Panc1 (cell line): ENCODE measurements at regions not wholly inside any gene's neighbourhood (a gene's known extent, or its start where the extent isn't known, plus 50 kb on each side); places are given as distances from the start of the nearest gene placed in this dataset.

ENCODE experiments used
- ATAC-seq: fragments of 200-7000 bp; cut with Tn5 transposase; 2 replicates; pipeline ENCODE4 v1.9.1; 2020; ENCODE audit warnings: mild to moderate bottlenecking, moderate library complexity
- BruUV-seq: library from RNA; stranded (reverse); fragments of 400-500 nt; replicated peaks from 2 replicates; lab custom pipeline; 2021; lab: Mats Ljungman, UMichigan
- CTCF ChIA-PET: fragments of 300-600 bp; sonication (Branson Sonifier 250); formaldehyde crosslinking; loops from one replicate; lab custom pipeline; 2022; ENCODE audit warnings: antibody characterized with exemption; lab: Charles Lee
- POLR2A ChIA-PET: fragments of 300-600 bp; sonication (Branson Sonifier 250); formaldehyde crosslinking; loops from one replicate; lab custom pipeline; 2022; ENCODE audit warnings: antibody characterized with exemption; lab: Charles Lee
- DNase-seq: peaks from one replicate; pipeline ENCODE4 v3.0.0-alpha.2; 2010; ENCODE audit warnings: low read depth, low spot score
- H3K27ac ChIP-seq: 2 replicates; pipeline ENCODE4 v1.5.1; 2011; ENCODE audit warnings: mild to moderate bottlenecking, low read length, inconsistent platforms
- H3K27me3 ChIP-seq: fragments of 200-500 bp; sonication (Bioruptor generic); 2 replicates; pipeline ENCODE4 v1.6.0; 2014; ENCODE audit warnings: low read length, inconsistent platforms; ENCODE audit not compliant: control insufficient read depth, insufficient read depth
- H3K36me3 ChIP-seq: fragments of 200-500 bp; sonication (Bioruptor generic); 2 replicates; pipeline ENCODE4 v1.5.1; 2014; ENCODE audit warnings: inconsistent platforms, mild to moderate bottlenecking, low read length, moderate library complexity; ENCODE audit not compliant: control insufficient read depth, insufficient read depth
- H3K4me1 ChIP-seq: 2 replicates; pipeline ENCODE4 v1.5.1; 2011; ENCODE audit warnings: inconsistent platforms, mild to moderate bottlenecking, low read length, moderate library complexity; ENCODE audit not compliant: control insufficient read depth, insufficient read depth
- H3K4me3 ChIP-seq, 2 experiments: 2 replicates each; pipeline ENCODE4 v1.5.1; 2011 to 2012; ENCODE audit warnings: low read depth in 2 of 2, low read length in 2 of 2, mild to moderate bottlenecking in 2 of 2, inconsistent platforms in 1 of 2, moderate library complexity in 1 of 2
- H3K9me3 ChIP-seq: fragments of 200-500 bp; sonication (Bioruptor generic); 2 replicates; pipeline ENCODE4 v1.5.1; 2014; ENCODE audit warnings: low read depth, mild to moderate bottlenecking, inconsistent platforms, low read length, moderate library complexity; ENCODE audit not compliant: control insufficient read depth, insufficient read depth
- POLR2AphosphoS5 ChIP-seq: IDR thresholded peaks from 2 replicates; pipeline ENCODE4 v1.6.1; 2012; ENCODE audit warnings: mild to moderate bottlenecking, low read depth, low read length, moderate library complexity
- REST ChIP-seq, 2 experiments: IDR thresholded peaks; 2 replicates each; pipeline ENCODE4 v1.6.1; 2011 to 2012; ENCODE audit warnings: low read depth in 2 of 2, control low read depth in 1 of 2, low read length in 1 of 2, mild to moderate bottlenecking in 1 of 2, moderate library complexity in 1 of 2; ENCODE audit not compliant: insufficient read depth in 1 of 2
- SIN3A ChIP-seq: IDR thresholded peaks from 2 replicates; pipeline ENCODE4 v1.6.1; 2012; ENCODE audit warnings: low read depth, mild to moderate bottlenecking, low read length, moderate library complexity, borderline replicate concordance; ENCODE audit not compliant: insufficient read depth
- TCF7L2 ChIP-seq: IDR thresholded peaks from 2 replicates; pipeline ENCODE4 v1.6.1; 2011; ENCODE audit warnings: mild to moderate bottlenecking, low read depth, low read length, inconsistent platforms
- in situ Hi-C: cut with HindIII; loops from 2 replicates; pipeline ENCODE4 v1.10.0; 2016; ENCODE audit warnings: low sequenced_read_pairs, low pct_unique_long_range_greater_than_20kb
- intact Hi-C: fragments of 100-400 bp; cut with micrococcal nuclease; formaldehyde crosslinking; loops from one replicate; pipeline ENCODE4 v1.10.0; 2022; ENCODE audit not compliant: unreplicated experiment
- TF ChIP-seq, protein P1 (sequence below): fragments of 450-650 bp; IDR thresholded peaks from 2 replicates; pipeline ENCODE4 v1.5.1; 2017; ENCODE audit warnings: mild to moderate bottlenecking

DNA sequence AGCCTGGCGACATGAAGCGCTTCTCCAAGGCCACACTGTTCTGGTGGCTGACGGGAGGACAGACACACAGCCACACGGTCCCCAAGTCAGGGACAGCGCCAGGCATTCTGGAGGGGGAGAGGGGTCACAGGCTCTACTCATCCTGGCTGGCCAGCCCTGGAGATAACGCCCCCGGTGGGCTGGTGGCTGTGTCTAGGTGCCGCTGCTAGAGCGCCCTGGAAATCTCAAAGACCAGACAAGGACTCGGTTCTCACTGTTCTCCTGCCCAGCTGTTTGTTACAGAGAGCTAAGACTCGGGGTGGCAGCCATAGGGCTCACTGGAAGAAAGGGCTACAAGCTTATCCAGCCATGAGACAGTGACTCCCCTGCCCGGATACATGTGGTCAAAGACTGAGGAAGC is 72.0 kb downstream of the KCNF1 start:
- no peak for ATAC-seq
- no peak for DNase-seq
- POLR2A ChIA-PET, result no interaction called here
- no peak overlapping the region for H3K4me3 ChIP-seq
- H3K9me3 ChIP-seq, result no peaks in the 10 kb centered on the region
- H3K36me3 ChIP-seq, result no peaks in the 10 kb centered on the region
- intact Hi-C loops (no loop called here), in situ Hi-C loops (no loop called here)
- CTCF ChIA-PET, result no interaction called here
- TF ChIP-seq TCF7L2 (no peak), REST (IDR thresholded peaks at IDR 0.05; ENCODE audit: insufficient read depth in 1 of 2, low read depth in 2 of 2, low read length in 1 of 2) (no peak), SIN3A (no peak), POLR2AphosphoS5 (no peak)
- TF ChIP-seq, protein P1, sequence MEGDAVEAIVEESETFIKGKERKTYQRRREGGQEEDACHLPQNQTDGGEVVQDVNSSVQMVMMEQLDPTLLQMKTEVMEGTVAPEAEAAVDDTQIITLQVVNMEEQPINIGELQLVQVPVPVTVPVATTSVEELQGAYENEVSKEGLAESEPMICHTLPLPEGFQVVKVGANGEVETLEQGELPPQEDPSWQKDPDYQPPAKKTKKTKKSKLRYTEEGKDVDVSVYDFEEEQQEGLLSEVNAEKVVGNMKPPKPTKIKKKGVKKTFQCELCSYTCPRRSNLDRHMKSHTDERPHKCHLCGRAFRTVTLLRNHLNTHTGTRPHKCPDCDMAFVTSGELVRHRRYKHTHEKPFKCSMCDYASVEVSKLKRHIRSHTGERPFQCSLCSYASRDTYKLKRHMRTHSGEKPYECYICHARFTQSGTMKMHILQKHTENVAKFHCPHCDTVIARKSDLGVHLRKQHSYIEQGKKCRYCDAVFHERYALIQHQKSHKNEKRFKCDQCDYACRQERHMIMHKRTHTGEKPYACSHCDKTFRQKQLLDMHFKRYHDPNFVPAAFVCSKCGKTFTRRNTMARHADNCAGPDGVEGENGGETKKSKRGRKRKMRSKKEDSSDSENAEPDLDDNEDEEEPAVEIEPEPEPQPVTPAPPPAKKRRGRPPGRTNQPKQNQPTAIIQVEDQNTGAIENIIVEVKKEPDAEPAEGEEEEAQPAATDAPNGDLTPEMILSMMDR, result no peak
- H3K27me3 ChIP-seq, result no peaks in the 10 kb centered on the region; the same call in 1 of the 2 replicates
- BruUV-seq, result no TSS peak
- H3K4me1 ChIP-seq, result no peaks in the 10 kb centered on the region
- H3K27ac ChIP-seq, result no peak overlapping the region

- no peaks in the 10 kb centered on the region for H3K9me3 ChIP-seq
- ChIA-PET CTCF (no interaction called here), POLR2A (no interaction called here)
- ATAC-seq (no peak), DNase-seq (no peak)
- H3K27ac ChIP-seq, result no peak overlapping the region
- no peaks in the 10 kb centered on the region for H3K36me3 ChIP-seq
- TF ChIP-seq, protein P1, result no peak
- TF ChIP-seq REST (IDR thresholded peaks at IDR 0.05; ENCODE audit: insufficient read depth in 1 of 2, low read depth in 2 of 2, low read length in 1 of 2) (no peak), SIN3A (no peak), POLR2AphosphoS5 (no peak), TCF7L2 (no peak)
- in situ Hi-C loops (no loop called here), intact Hi-C loops (no loop called here)
- no TSS peak for BruUV-seq
- H3K4me3 ChIP-seq, result no peak overlapping the region
- no peaks in the 10 kb centered on the region for H3K4me1 ChIP-seq
- no peaks in the 10 kb centered on the region; the same call in 1 of the 2 replicates for H3K27me3 ChIP-seq
Measured at GRCh38 chr2:10984418-10985135, 72.8 kb downstream of the KCNF1 start.
